ENCODE measurements at regions not wholly inside any gene's neighbourhood (a gene's known extent, or its start where the extent isn't known, plus 50 kb on each side); places are given as distances from the start of the nearest gene placed in this dataset.

- H2AFZ ChIP-seq (ENCODE audit: low read length), result peak overlapping the region; percentile 68
- no peak overlapping the region for H3K27ac ChIP-seq (ENCODE audit: insufficient read depth, low read length)
- no peaks in the 10 kb centered on the region for H3K79me2 ChIP-seq (ENCODE audit: control insufficient read depth, insufficient read depth, low read length)
- H3K4me1 ChIP-seq (ENCODE audit: control insufficient read depth, extremely low read depth, insufficient read depth, low read length), result peaks cover 3% of the 10 kb centered on the region
- peaks cover 4% of the 10 kb centered on the region for H3K27me3 ChIP-seq (ENCODE audit: control insufficient read depth, insufficient read depth, low read length)
- no peaks in the 10 kb centered on the region for H4K20me1 ChIP-seq (ENCODE audit: control insufficient read depth, extremely low read depth, insufficient read depth, low read length)
- TF ChIP-seq CTCF (conservative IDR thresholded peaks at IDR 0.05 in 1 of 2, IDR thresholded peaks at IDR 0.05 in 1 of 2; ENCODE audit: low read depth in 1 of 2, low read length in 2 of 2) (no peak), EZH2 (IDR thresholded peaks at IDR 0.05; ENCODE audit: low read length, missing control alignments) (no peak)
- H3K4me2 ChIP-seq (ENCODE audit: extremely low read depth, insufficient read depth, low read length), result peak overlapping the region; percentile 59
- H3K4me3 ChIP-seq (replicated peaks in 1 of 4; ENCODE audit: control extremely low read depth in 1 of 4, insufficient read depth in 1 of 4, low read depth in 3 of 4, low read length in 4 of 4), result peak overlapping the region in 1 of 4 experiments; percentile 56
- no peaks in the 10 kb centered on the region for H3K36me3 ChIP-seq (ENCODE audit: control insufficient read depth, insufficient read depth, low read length)
- no peaks in the 10 kb centered on the region for H3K9me3 ChIP-seq (ENCODE audit: control insufficient read depth, insufficient read depth, low read depth, low read length)
- peak overlapping the region; percentile 50 for H3K9ac ChIP-seq (ENCODE audit: insufficient read depth, low read length)
- DNase-seq (ENCODE audit: low read depth in 2 of 2), result no peak
These were observed 65.0 kb downstream of the NOL4 start for GRCh38 chr18:34159691-34160185.

- peaks cover 4% of the 10 kb centered on the region for H3K27me3 ChIP-seq (ENCODE audit: control insufficient read depth, insufficient read depth, low read length)
- no peaks in the 10 kb centered on the region for H4K20me1 ChIP-seq (ENCODE audit: control insufficient read depth, extremely low read depth, insufficient read depth, low read length)
- peak; percentile 36 to 62 for DNase-seq (ENCODE audit: low read depth in 2 of 2)
- H2AFZ ChIP-seq (ENCODE audit: low read length), result peak overlapping the region; percentile 68
- no peaks in the 10 kb centered on the region for H3K9me3 ChIP-seq (ENCODE audit: control insufficient read depth, insufficient read depth, low read depth, low read length)
- peaks cover 3% of the 10 kb centered on the region for H3K4me1 ChIP-seq (ENCODE audit: control insufficient read depth, extremely low read depth, insufficient read depth, low read length)
- H3K79me2 ChIP-seq (ENCODE audit: control insufficient read depth, insufficient read depth, low read length), result no peaks in the 10 kb centered on the region
- H3K4me2 ChIP-seq (ENCODE audit: extremely low read depth, insufficient read depth, low read length), result peak overlapping the region; percentile 59
- TF ChIP-seq EZH2 (IDR thresholded peaks at IDR 0.05; ENCODE audit: low read length, missing control alignments) (peak; percentile 45), CTCF (conservative IDR thresholded peaks at IDR 0.05 in 1 of 2, IDR thresholded peaks at IDR 0.05 in 1 of 2; ENCODE audit: low read depth in 1 of 2, low read length in 2 of 2) (peak in 1 of 2 donors; percentile 33)
- H3K9ac ChIP-seq (ENCODE audit: insufficient read depth, low read length), result peak overlapping the region; percentile 50
- no peak overlapping the region for H3K27ac ChIP-seq (ENCODE audit: insufficient read depth, low read length)
- peak overlapping the region; percentile 28 to 56 (median 39) for H3K4me3 ChIP-seq (replicated peaks in 1 of 4; ENCODE audit: control extremely low read depth in 1 of 4, insufficient read depth in 1 of 4, low read depth in 3 of 4, low read length in 4 of 4)
- no peaks in the 10 kb centered on the region for H3K36me3 ChIP-seq (ENCODE audit: control insufficient read depth, insufficient read depth, low read length)
These were observed 65.6 kb downstream of the NOL4 start for GRCh38 chr18:34158881-34159690.

GRCh38 chr18:34153711-34154110 is 71.0 kb downstream of the NOL4 start:
- peak overlapping the region; percentile 1 to 34 (median 15) for H3K4me3 ChIP-seq (replicated peaks in 1 of 4; ENCODE audit: control extremely low read depth in 1 of 4, insufficient read depth in 1 of 4, low read depth in 3 of 4, low read length in 4 of 4)
- no peak overlapping the region for H3K27ac ChIP-seq (ENCODE audit: insufficient read depth, low read length)
- H2AFZ ChIP-seq (ENCODE audit: low read length), result peak overlapping the region; percentile 82
- no peaks in the 10 kb centered on the region for H3K36me3 ChIP-seq (ENCODE audit: control insufficient read depth, insufficient read depth, low read length)
- DNase-seq (ENCODE audit: low read depth in 2 of 2), result peak; percentile 24 to 59
- H3K4me1 ChIP-seq (ENCODE audit: control insufficient read depth, extremely low read depth, insufficient read depth, low read length), result no peaks in the 10 kb centered on the region
- no peaks in the 10 kb centered on the region for H4K20me1 ChIP-seq (ENCODE audit: control insufficient read depth, extremely low read depth, insufficient read depth, low read length)
- no peaks in the 10 kb centered on the region for H3K9me3 ChIP-seq (ENCODE audit: control insufficient read depth, insufficient read depth, low read depth, low read length)
- no peak overlapping the region for H3K9ac ChIP-seq (ENCODE audit: insufficient read depth, low read length)
- no peak for TF ChIP-seq CTCF (conservative IDR thresholded peaks at IDR 0.05 in 1 of 2, IDR thresholded peaks at IDR 0.05 in 1 of 2; ENCODE audit: low read depth in 1 of 2, low read length in 2 of 2)
- no peaks in the 10 kb centered on the region for H3K27me3 ChIP-seq (ENCODE audit: control insufficient read depth, insufficient read depth, low read length)
- H3K79me2 ChIP-seq (ENCODE audit: control insufficient read depth, insufficient read depth, low read length), result no peaks in the 10 kb centered on the region
- peak overlapping the region; percentile 74 for H3K4me2 ChIP-seq (ENCODE audit: extremely low read depth, insufficient read depth, low read length)
